OCI-LY7 (cell line): ENCODE measurements at regions not wholly inside any gene's neighbourhood (a gene's known extent, or its start where the extent isn't known, plus 50 kb on each side); places are given as distances from the start of the nearest gene placed in this dataset.

Experiments used
- CTCF ChIP-seq: fragments of 200-600 bp; sonication (generic); conservative IDR thresholded peaks from 2 replicates; pipeline ENCODE4 v1.5.1; 2014; ENCODE audit warnings: mild to moderate bottlenecking, antibody characterized with exemption, low read length, moderate library complexity, mixed read lengths
- EZH2phosphoT487 ChIP-seq: fragments of 200-600 bp; sonication (generic); IDR thresholded peaks from 2 replicates; pipeline ENCODE4 v1.6.1; 2018; ENCODE audit warnings: low read depth, borderline replicate concordance, mild to moderate bottlenecking, mixed run types, antibody characterized with exemption, low read length, moderate library complexity, mixed read lengths

- TF ChIP-seq CTCF = no peak
- no peak for TF ChIP-seq EZH2phosphoT487
Measured at GRCh38 chr22:48099671-48100070, 1337.2 kb downstream of the TBC1D22A start.
